Suprapubic skin (tissue), 4 donors: ENCODE measurements at regions not wholly inside any gene's neighbourhood (a gene's known extent, or its start where the extent isn't known, plus 50 kb on each side); places are given as distances from the start of the nearest gene placed in this dataset.
A peak's percentile ranks its signal among the peaks of the same experiment; 100 is the strongest.

ENCODE experiments used
- DNase-seq, 2 donors: peaks; one replicate each; pipeline ENCODE4 v3.0.0-alpha.2; 2019; ENCODE audit warnings: low spot score in 2 of 2
- H3K27ac ChIP-seq: fragments of 200-600 bp; sonication (generic); one replicate; pipeline ENCODE4 v1.5.1; 2019
- H3K27me3 ChIP-seq: fragments of 200-600 bp; sonication (generic); one replicate; pipeline ENCODE4 v1.5.1; 2019
- H3K36me3 ChIP-seq: fragments of 200-600 bp; sonication (generic); one replicate; pipeline ENCODE4 v1.5.1; 2019
- H3K4me1 ChIP-seq: fragments of 200-600 bp; sonication (generic); one replicate; pipeline ENCODE4 v1.5.1; 2019
- H3K4me3 ChIP-seq: fragments of 200-600 bp; sonication (generic); one replicate; pipeline ENCODE4 v1.5.1; 2019; ENCODE audit warnings: mild to moderate bottlenecking
- H3K9me3 ChIP-seq: fragments of 200-600 bp; sonication (generic); one replicate; pipeline ENCODE4 v1.5.1; 2019
- EP300 ChIP-seq: sonication (generic); formaldehyde crosslinking; IDR thresholded peaks from one replicate; pipeline ENCODE4 v1.6.1; 2017; ENCODE audit warnings: antibody characterized with exemption
- POLR2A ChIP-seq, 2 donors: fragments of 450-650 bp; IDR thresholded peaks; one replicate each; pipeline ENCODE4 v1.6.1; 2017; ENCODE audit warnings: antibody characterized with exemption in 2 of 2, mild to moderate bottlenecking in 2 of 2, moderate library complexity in 2 of 2
- POLR2AphosphoS5 ChIP-seq, 3 donors: sonication (generic); formaldehyde crosslinking; IDR thresholded peaks; one replicate each; pipeline ENCODE4 v1.6.1; 2017; ENCODE audit warnings: antibody characterized with exemption in 3 of 3
- WGBS: methylation state at CpG from one replicate; pipeline ENCODE4 v1.1.5; 2018; 5-methylcytosine and 5-hydroxymethylcytosine counted together
- TF ChIP-seq, protein P1 (sequence below), 2 donors: fragments of 200-600 bp in 1 of 2; fragments of 450-650 bp in 1 of 2; sonication (generic) in 1 of 2; IDR thresholded peaks; one replicate each; pipeline ENCODE4 v1.5.1; 2016 to 2019; ENCODE audit warnings: antibody characterized with exemption in 2 of 2, mild to moderate bottlenecking in 1 of 2, moderate library complexity in 1 of 2

DNA sequence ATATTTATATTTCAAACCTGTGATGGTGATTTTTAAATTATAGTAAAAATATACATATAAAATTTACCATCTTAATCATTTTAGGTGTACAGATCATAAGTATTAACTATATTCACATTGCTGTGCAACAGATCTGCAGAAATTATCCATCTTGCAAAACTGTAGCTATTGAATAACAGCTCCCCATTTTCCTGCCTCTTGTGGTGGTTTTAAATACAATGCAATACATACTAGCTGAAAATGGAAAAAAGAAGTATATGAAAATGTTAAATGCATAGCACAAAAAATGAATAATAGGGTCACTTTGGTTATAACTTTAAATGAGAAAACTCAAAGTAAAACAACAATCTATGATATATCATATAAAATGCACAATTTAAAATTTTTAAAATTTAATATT is 130.9 kb upstream of the VPREB1 start:
- no peak for TF ChIP-seq POLR2AphosphoS5 (IDR thresholded peaks at IDR 0.05)
- TF ChIP-seq EP300: no peak
- TF ChIP-seq, protein P1, sequence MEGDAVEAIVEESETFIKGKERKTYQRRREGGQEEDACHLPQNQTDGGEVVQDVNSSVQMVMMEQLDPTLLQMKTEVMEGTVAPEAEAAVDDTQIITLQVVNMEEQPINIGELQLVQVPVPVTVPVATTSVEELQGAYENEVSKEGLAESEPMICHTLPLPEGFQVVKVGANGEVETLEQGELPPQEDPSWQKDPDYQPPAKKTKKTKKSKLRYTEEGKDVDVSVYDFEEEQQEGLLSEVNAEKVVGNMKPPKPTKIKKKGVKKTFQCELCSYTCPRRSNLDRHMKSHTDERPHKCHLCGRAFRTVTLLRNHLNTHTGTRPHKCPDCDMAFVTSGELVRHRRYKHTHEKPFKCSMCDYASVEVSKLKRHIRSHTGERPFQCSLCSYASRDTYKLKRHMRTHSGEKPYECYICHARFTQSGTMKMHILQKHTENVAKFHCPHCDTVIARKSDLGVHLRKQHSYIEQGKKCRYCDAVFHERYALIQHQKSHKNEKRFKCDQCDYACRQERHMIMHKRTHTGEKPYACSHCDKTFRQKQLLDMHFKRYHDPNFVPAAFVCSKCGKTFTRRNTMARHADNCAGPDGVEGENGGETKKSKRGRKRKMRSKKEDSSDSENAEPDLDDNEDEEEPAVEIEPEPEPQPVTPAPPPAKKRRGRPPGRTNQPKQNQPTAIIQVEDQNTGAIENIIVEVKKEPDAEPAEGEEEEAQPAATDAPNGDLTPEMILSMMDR (IDR thresholded peaks at IDR 0.05): no peak
- TF ChIP-seq POLR2A (IDR thresholded peaks at IDR 0.05): no peak
- H3K27ac ChIP-seq: no peak overlapping the region
- H3K36me3 ChIP-seq: no peaks in the 10 kb centered on the region
- no peak overlapping the region for H3K4me3 ChIP-seq
- H3K9me3 ChIP-seq: no peaks in the 10 kb centered on the region
- H3K27me3 ChIP-seq: peaks cover 12% of the 10 kb centered on the region
- peaks cover 6% of the 10 kb centered on the region for H3K4me1 ChIP-seq
- no peak for DNase-seq

DNA sequence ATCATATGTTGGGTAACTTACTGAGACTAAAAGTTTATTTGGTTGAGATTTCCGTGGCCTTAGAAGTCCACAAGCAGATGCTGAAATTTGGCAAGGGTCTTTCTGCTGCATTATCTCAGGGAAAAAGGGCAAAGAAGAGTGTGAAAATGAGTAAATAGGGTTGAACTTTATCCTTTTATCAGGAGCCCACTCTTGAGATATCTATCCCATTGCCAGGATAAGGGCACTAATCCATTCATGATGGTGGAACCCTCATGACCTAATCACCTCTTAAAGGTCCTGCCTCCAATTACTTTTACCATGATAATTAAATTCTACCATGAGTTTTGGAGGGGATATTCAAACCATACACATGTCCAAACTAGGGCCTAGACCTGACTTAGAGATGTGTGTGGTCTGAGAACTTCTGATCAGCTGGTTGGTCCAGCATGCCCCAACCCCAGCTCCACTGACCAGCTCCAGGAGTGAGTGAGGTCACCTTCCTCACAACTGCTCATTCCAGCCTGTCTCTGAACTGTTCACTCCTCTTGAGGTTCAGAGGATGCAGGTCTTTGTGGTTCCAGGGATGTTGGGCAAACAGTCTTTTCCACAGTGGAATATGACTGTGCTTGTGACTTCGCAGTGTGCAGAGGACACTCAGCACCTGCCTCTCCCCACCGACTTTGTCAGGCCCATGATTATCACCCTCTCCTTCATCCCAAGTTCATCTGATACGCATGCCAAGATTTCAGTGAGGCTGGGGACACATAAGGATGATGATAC is 130.1 kb upstream of the TOP3B start:
- DNase-seq: no peak
- peaks cover 1% of the 10 kb centered on the region for H3K4me1 ChIP-seq
- no peak overlapping the region for H3K27ac ChIP-seq
- no peak overlapping the region for H3K4me3 ChIP-seq
- H3K36me3 ChIP-seq: no peaks in the 10 kb centered on the region
- TF ChIP-seq POLR2A (IDR thresholded peaks at IDR 0.05) (no peak), POLR2AphosphoS5 (IDR thresholded peaks at IDR 0.05) (no peak), EP300 (no peak)
- TF ChIP-seq, protein P1 (IDR thresholded peaks at IDR 0.05): no peak
- 89% methylated on average over 3 of the region's 4 CpGs for WGBS
- no peaks in the 10 kb centered on the region for H3K9me3 ChIP-seq
- peaks cover 3% of the 10 kb centered on the region for H3K27me3 ChIP-seq

DNA sequence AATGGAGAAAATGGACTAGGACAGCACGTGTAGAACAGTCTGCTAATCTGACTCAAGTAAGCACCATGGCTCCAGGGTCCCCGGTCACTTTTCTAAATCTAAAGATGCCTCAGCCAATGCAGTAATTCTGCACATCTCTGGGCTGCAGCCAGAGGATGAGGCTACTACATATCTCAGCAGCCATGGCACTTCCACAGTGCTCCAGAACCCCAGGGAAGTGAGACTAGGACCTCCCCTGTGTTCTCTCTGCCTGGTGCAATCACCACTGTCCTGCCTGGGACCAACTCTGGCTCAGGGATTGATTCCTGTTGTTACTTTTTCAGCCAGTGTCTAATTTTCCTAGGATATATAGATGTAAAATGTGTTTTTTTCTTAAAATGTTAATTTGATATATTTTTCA is 129.4 kb upstream of the TOP3B start:
- H3K4me1 ChIP-seq: no peaks in the 10 kb centered on the region
- no peaks in the 10 kb centered on the region for H3K36me3 ChIP-seq
- H3K27ac ChIP-seq: no peak overlapping the region
- H3K4me3 ChIP-seq: no peak overlapping the region
- no peak for TF ChIP-seq EP300
- no peak for TF ChIP-seq POLR2A (IDR thresholded peaks at IDR 0.05)
- TF ChIP-seq, protein P1 (IDR thresholded peaks at IDR 0.05): no peak
- TF ChIP-seq POLR2AphosphoS5 (IDR thresholded peaks at IDR 0.05): no peak
- no peaks in the 10 kb centered on the region for H3K9me3 ChIP-seq
- DNase-seq: no peak
- H3K27me3 ChIP-seq: no peaks in the 10 kb centered on the region
- 82% methylated on average over 2 of the region's 2 CpGs for WGBS

DNA sequence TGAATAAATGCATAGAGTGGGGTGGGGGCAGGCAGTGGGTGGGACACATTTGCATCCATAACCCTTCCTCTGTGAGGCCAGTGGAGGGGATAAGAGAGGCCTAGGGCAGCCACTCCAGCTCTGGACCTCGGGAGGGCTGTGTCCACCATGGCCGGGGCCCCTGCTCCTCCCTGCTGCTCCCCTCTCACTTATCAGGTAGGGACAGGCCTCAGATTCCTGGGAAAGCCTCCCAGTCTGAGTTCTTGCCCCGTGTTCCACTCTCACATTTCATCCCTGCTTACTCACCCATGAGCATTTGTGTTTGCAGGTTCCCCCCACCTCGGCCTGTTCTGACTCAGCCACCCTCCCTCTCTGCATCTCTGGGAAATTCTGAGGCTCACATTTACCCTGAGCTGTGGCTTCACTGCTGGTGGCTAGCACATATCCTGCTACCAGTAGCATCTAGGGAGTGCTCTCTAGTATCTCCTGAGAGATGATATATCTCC is 128.7 kb upstream of the TOP3B start:
- Histone ChIP-seq H3K9me3 (no peaks in the 10 kb centered on the region), H3K27me3 (no peaks in the 10 kb centered on the region), H3K27ac (no peak overlapping the region), H3K4me3 (no peak overlapping the region), H3K36me3 (no peaks in the 10 kb centered on the region), H3K4me1 (no peaks in the 10 kb centered on the region)
- WGBS: 31% methylated on average over 4 of the region's 4 CpGs
- DNase-seq: no peak
- TF ChIP-seq, protein P1 (IDR thresholded peaks at IDR 0.05): no peak
- TF ChIP-seq EP300 (no peak), POLR2AphosphoS5 (IDR thresholded peaks at IDR 0.05) (no peak), POLR2A (IDR thresholded peaks at IDR 0.05) (no peak)

DNA sequence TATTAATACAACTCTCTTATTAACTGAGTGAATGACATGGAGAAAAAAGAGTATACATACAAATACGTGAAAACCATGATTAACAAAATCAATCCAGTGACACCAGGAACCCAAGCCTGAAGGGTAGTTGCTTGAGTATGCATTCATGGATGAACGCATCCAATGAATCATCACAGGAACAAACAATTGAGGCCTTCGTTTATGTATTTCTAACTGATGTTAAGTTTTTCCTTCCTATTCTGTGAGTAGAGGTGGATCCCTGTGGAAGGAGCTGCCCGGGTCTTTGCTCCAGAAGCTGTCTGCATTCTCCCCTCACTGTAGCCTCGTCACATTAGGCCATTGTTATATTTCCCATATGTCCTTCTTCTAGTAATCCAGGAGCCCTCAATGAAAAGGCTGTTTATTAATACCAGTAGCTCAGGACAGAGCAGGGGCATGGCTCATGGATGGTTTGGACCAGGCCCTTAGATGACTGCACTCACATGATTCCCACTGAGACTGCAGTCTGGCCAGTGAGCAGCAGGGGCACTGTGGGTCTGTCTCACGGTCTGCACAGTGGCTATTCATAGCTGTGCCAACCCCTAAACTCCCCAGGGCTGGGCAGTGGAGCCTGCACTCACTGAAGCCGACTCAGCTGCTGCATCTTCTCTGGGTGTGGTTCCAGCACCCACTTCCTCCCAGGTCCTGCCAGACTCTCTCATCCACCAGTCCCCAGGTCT is 128.1 kb upstream of the TOP3B start:
- Histone ChIP-seq H3K4me3 (no peak overlapping the region), H3K4me1 (no peaks in the 10 kb centered on the region), H3K27me3 (no peaks in the 10 kb centered on the region), H3K36me3 (no peaks in the 10 kb centered on the region), H3K27ac (no peak overlapping the region), H3K9me3 (no peaks in the 10 kb centered on the region)
- no peak for DNase-seq
- WGBS: 51% methylated on average over 7 of the region's 7 CpGs
- no peak for TF ChIP-seq POLR2AphosphoS5 (IDR thresholded peaks at IDR 0.05)
- TF ChIP-seq, protein P1 (IDR thresholded peaks at IDR 0.05): peak in 1 of 2 donors; percentile 31
